Vagina (tissue), 2 donors: ENCODE measurements at regions not wholly inside any gene's neighbourhood (a gene's known extent, or its start where the extent isn't known, plus 50 kb on each side); places are given as distances from the start of the nearest gene placed in this dataset.

Experiments
- DNase-seq, 2 donors: peaks; one replicate each; pipeline ENCODE4 v3.0.0-alpha.2; 2017; ENCODE audit errors: extremely low spot score in 2 of 2
- H3K27ac ChIP-seq: fragments of 200-600 bp; sonication (generic); one replicate; pipeline ENCODE4 v1.5.1; 2019
- H3K27me3 ChIP-seq: fragments of 200-600 bp; sonication (generic); one replicate; pipeline ENCODE4 v1.5.1; 2019
- H3K36me3 ChIP-seq, 2 donors: fragments of 200-600 bp; sonication (generic); one replicate each; pipeline ENCODE4 v1.5.1; 2017 to 2019
- H3K4me1 ChIP-seq: fragments of 200-600 bp; sonication (generic); one replicate; pipeline ENCODE4 v1.5.1; 2019
- H3K4me3 ChIP-seq, 2 donors: fragments of 200-600 bp; sonication (generic); 1 replicate in 1 of 2; 2 replicates in 1 of 2; pipeline ENCODE4 v1.5.1; 2016 to 2019
- H3K9me3 ChIP-seq: fragments of 200-600 bp; sonication (generic); one replicate; pipeline ENCODE4 v1.5.1; 2019
- POLR2A ChIP-seq, 2 donors: fragments of 450-650 bp; IDR thresholded peaks; one replicate each; pipeline ENCODE4 v1.6.1; 2017; ENCODE audit warnings: antibody characterized with exemption in 2 of 2, mild to moderate bottlenecking in 2 of 2, moderate library complexity in 2 of 2
- POLR2AphosphoS5 ChIP-seq, 2 donors: sonication (generic); formaldehyde crosslinking; IDR thresholded peaks; one replicate each; pipeline ENCODE4 v1.9.0; 2017; ENCODE audit warnings: antibody characterized with exemption in 2 of 2, mild to moderate bottlenecking in 2 of 2, low read depth in 1 of 2; ENCODE audit not compliant: insufficient read depth in 1 of 2
- intact Hi-C: fragments of 100-400 bp; cut with DNase I; formaldehyde crosslinking; loops from one replicate; pipeline ENCODE4 v1.15.1; 2023
- TF ChIP-seq, protein P1 (sequence below), 3 experiments: fragments of 450-650 bp in 2 of 3; fragments of 200-600 bp in 1 of 3; sonication (generic) in 1 of 3; IDR thresholded peaks; one replicate each; pipeline ENCODE4 v1.5.1; 2017 to 2019; ENCODE audit warnings: antibody characterized with exemption in 3 of 3, mild to moderate bottlenecking in 2 of 3, moderate library complexity in 2 of 3

DNA sequence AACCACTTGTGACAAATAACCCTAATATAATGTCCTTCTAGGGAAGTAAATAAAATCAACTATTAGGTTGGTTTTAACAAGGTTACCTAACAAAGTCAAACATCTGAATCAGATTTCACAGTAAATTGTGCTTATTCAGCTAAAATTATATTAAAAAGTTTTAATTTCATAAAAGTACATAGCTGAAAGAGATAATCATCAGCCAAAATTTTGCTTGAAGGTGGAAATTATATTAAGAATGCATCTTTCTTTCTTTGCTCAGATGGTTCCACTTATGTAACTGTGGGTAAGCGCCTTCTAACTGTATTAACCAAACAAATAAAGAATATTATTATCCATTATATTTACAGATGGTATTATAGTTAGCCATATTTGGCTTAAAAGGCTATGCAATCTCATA is 2840.3 kb upstream of the PCDH20 start:
- Histone ChIP-seq H3K36me3 (no peaks in the 10 kb centered on the region), H3K27ac (no peak overlapping the region), H3K4me3 (no peak overlapping the region), H3K9me3 (no peaks in the 10 kb centered on the region), H3K27me3 (no peaks in the 10 kb centered on the region), H3K4me1 (no peaks in the 10 kb centered on the region)
- TF ChIP-seq, protein P1, sequence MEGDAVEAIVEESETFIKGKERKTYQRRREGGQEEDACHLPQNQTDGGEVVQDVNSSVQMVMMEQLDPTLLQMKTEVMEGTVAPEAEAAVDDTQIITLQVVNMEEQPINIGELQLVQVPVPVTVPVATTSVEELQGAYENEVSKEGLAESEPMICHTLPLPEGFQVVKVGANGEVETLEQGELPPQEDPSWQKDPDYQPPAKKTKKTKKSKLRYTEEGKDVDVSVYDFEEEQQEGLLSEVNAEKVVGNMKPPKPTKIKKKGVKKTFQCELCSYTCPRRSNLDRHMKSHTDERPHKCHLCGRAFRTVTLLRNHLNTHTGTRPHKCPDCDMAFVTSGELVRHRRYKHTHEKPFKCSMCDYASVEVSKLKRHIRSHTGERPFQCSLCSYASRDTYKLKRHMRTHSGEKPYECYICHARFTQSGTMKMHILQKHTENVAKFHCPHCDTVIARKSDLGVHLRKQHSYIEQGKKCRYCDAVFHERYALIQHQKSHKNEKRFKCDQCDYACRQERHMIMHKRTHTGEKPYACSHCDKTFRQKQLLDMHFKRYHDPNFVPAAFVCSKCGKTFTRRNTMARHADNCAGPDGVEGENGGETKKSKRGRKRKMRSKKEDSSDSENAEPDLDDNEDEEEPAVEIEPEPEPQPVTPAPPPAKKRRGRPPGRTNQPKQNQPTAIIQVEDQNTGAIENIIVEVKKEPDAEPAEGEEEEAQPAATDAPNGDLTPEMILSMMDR (IDR thresholded peaks at IDR 0.05) = no peak
- no peak for DNase-seq
- intact Hi-C loops = no loop called here

DNA sequence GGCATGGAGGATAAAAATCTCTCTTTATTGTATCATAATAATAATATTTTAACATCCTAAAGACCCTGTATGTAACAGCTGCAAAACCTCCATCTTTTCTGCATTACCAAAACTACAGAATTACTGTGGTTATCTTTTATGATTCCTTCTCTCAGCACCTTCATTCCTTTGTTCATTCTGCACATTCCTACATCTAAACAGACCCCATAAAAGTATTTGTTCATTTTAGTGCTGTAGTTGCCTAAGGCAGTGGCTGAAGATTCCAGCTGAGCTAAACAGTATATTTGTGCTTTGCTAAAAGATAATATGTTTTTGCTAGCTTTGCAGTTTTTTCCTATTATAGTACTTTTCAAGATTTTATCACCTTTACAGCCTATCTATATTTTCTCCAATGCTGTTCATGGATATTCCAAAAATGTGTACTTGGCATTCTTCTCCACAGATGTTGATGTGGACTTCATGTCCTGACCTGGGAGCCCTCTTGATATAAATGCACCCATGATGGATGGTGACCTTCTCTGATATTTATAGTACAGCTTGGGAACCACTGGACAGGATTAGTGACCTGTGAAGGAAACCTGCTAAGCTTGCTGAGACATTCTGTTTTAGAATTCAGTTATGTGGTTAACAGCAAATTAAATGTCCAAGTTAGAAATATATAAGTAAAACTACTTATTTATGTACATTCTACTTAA is 2832.9 kb upstream of the PCDH20 start:
- no peak overlapping the region for H3K4me3 ChIP-seq
- TF ChIP-seq, protein P1 (IDR thresholded peaks at IDR 0.05) = no peak
- no peak for TF ChIP-seq POLR2AphosphoS5 (IDR thresholded peaks at IDR 0.05; ENCODE audit: insufficient read depth in 1 of 2, low read depth in 1 of 2)
- no peak for TF ChIP-seq POLR2A (IDR thresholded peaks at IDR 0.05)
- no peaks in the 10 kb centered on the region for H3K27me3 ChIP-seq
- no peak for DNase-seq
- no peaks in the 10 kb centered on the region for H3K4me1 ChIP-seq
- no peaks in the 10 kb centered on the region for H3K9me3 ChIP-seq
- H3K27ac ChIP-seq = no peak overlapping the region
- intact Hi-C loops = no loop called here
- H3K36me3 ChIP-seq = no peaks in the 10 kb centered on the region

DNA sequence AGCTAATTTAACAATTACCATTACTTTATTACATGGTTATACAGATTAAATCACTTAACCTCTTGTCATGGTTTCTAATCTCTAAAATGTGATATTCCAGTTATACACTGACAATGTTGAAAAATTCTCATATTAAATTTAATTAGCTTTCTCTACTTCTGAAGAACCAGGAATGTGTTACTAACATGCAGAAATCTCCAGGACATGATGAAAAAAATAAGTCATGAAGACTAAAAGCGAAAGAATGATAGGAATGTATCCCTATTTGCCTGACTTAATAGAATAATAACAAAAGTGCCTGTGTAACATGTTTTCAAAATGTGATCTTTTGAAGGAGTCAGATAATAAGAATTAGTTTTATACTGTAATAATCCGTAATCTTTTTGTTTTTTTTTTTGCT is 2823.7 kb upstream of the PCDH20 start:
- no peak for DNase-seq
- no peaks in the 10 kb centered on the region for H3K27me3 ChIP-seq
- H3K9me3 ChIP-seq = no peaks in the 10 kb centered on the region
- TF ChIP-seq POLR2A (IDR thresholded peaks at IDR 0.05) (no peak), POLR2AphosphoS5 (IDR thresholded peaks at IDR 0.05; ENCODE audit: insufficient read depth in 1 of 2, low read depth in 1 of 2) (no peak)
- TF ChIP-seq, protein P1 (IDR thresholded peaks at IDR 0.05) = no peak
- no peak overlapping the region for H3K4me3 ChIP-seq
- no peaks in the 10 kb centered on the region for H3K36me3 ChIP-seq
- no peak overlapping the region for H3K27ac ChIP-seq
- H3K4me1 ChIP-seq = no peaks in the 10 kb centered on the region
- intact Hi-C loops = no loop called here

DNA sequence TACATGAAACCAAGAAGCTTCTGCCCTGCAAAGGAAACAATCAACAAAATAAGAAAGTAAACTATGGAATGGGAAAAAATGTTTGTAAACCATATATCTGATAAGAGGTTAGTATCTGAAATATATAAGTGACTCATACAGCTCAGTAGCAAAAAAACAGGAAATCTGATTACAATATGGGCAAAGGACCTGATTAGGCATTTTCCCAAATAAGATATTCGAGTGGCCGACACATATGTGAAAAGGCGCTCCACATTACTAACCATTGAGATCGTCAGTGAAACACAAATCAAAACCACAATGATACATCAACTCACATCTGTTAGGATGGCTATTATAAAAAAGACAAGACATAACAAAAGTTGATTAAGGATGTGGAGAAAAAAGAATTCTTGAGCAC is 2818.6 kb upstream of the PCDH20 start:
- Histone ChIP-seq H3K27me3 (no peaks in the 10 kb centered on the region), H3K9me3 (no peaks in the 10 kb centered on the region), H3K4me3 (no peak overlapping the region), H3K27ac (no peak overlapping the region), H3K36me3 (no peaks in the 10 kb centered on the region), H3K4me1 (no peaks in the 10 kb centered on the region)
- TF ChIP-seq, protein P1 (IDR thresholded peaks at IDR 0.05) = no peak
- TF ChIP-seq POLR2AphosphoS5 (IDR thresholded peaks at IDR 0.05; ENCODE audit: insufficient read depth in 1 of 2, low read depth in 1 of 2) (no peak), POLR2A (IDR thresholded peaks at IDR 0.05) (no peak)
- intact Hi-C loops = no loop called here
- DNase-seq = no peak

DNA sequence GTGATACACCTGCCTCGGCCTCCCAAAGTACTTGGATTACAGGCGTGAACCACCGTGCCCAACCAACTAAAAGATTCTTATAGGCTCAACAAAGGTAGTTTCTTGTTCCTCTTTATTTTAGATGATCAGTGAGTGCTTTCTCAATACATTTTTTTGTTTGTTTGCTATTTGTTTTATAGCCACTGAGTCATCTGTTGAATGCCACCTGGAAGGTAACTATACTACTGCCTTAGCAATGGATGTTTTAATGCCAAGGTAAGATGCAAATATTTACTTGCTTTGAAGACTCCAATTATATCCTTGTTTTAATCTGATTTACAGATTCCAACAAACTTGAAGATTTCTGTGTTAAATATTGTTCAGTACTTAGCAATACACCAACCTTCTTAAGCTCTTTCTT is 2807.4 kb upstream of the PCDH20 start:
- Histone ChIP-seq H3K27ac (no peak overlapping the region), H3K9me3 (no peaks in the 10 kb centered on the region), H3K36me3 (no peaks in the 10 kb centered on the region), H3K4me3 (no peak overlapping the region), H3K4me1 (no peaks in the 10 kb centered on the region), H3K27me3 (no peaks in the 10 kb centered on the region)
- TF ChIP-seq POLR2AphosphoS5 (IDR thresholded peaks at IDR 0.05; ENCODE audit: insufficient read depth in 1 of 2, low read depth in 1 of 2) (no peak), POLR2A (IDR thresholded peaks at IDR 0.05) (no peak)
- TF ChIP-seq, protein P1 (IDR thresholded peaks at IDR 0.05) = no peak
- intact Hi-C loops = no loop called here
- DNase-seq = no peak
